Endothelial cell of umbilical vein (primary cell): ENCODE measurements at regions not wholly inside any gene's neighbourhood (a gene's known extent, or its start where the extent isn't known, plus 50 kb on each side); places are given as distances from the start of the nearest gene placed in this dataset.
"Not testable (repeated sequence)": the region's sequence is repeated elsewhere in the genome, so short reads cannot be mapped to it uniquely, and the experiment has no call there.

Experiments
- BruUV-seq: library from RNA; stranded (reverse); fragments of 400-500 nt; replicated peaks from 2 replicates; lab custom pipeline; 2021; lab: Mats Ljungman, UMichigan
- CTCF ChIA-PET: fragments of 300-600, 350-600 bp; sonication (Branson Sonifier 250); formaldehyde crosslinking; loops from one replicate; lab custom pipeline; 2021; ENCODE audit warnings: antibody characterized with exemption, inconsistent platforms; lab: Charles Lee
- POLR2A ChIA-PET: fragments of 300-600, 350-600 bp; sonication (Branson Sonifier 250); formaldehyde crosslinking; loops from one replicate; lab custom pipeline; 2021; ENCODE audit warnings: antibody characterized with exemption, inconsistent platforms; lab: Charles Lee
- DNase-seq: peaks from one replicate; pipeline ENCODE4 v3.0.0-alpha.2; 2011; ENCODE audit warnings: low read depth, low spot score
- FAIRE-seq: peaks from 2 replicates; lab custom pipeline; 2011; peaks lifted over from hg19 to GRCh38; lab: Jason Lieb, UNC
- H2AFZ ChIP-seq: 2 replicates; pipeline ENCODE4 v1.6.0; 2012; ENCODE audit warnings: low read depth, low read length, control low read depth, inconsistent platforms
- H3K27ac ChIP-seq: 2 replicates; pipeline ENCODE4 v1.5.1; 2011; ENCODE audit warnings: low read depth, mild to moderate bottlenecking, control low read depth, low read length, moderate library complexity; ENCODE audit not compliant: insufficient read depth
- H3K27me3 ChIP-seq, 2 experiments: 2 replicates each; pipeline versions ENCODE4 v1.6.0 to v1.6.1; 2011; ENCODE audit warnings: low read length in 2 of 2, mixed read lengths in 1 of 2; ENCODE audit not compliant: control insufficient read depth in 2 of 2, insufficient read depth in 2 of 2
- H3K36me3 ChIP-seq, 2 experiments: 2 replicates in 1 of 2; 3 replicates in 1 of 2; pipeline ENCODE4 v1.5.1; 2011; ENCODE audit warnings: low read length in 2 of 2, mild to moderate bottlenecking in 1 of 2, moderate library complexity in 1 of 2; ENCODE audit not compliant: control insufficient read depth in 2 of 2, insufficient read depth in 2 of 2; ENCODE audit errors: extremely low read depth in 1 of 2
- H3K4me1 ChIP-seq: 3 replicates; pipeline ENCODE4 v1.5.1; 2011; ENCODE audit warnings: mild to moderate bottlenecking, low read length; ENCODE audit not compliant: control insufficient read depth, insufficient read depth; ENCODE audit errors: extremely low read depth
- H3K4me2 ChIP-seq: 2 replicates; pipeline ENCODE4 v1.6.1; 2011; ENCODE audit warnings: low read length, control low read depth, mixed read lengths; ENCODE audit not compliant: insufficient read depth
- H3K4me3 ChIP-seq, 3 experiments: fragments of 200-600 bp in 1 of 3; sonication (generic), shearing (Covaris generic) in 1 of 3; replicated peaks in 1 of 3; 2 replicates each; pipeline ENCODE4 v1.5.1; 2011 to 2016; ENCODE audit warnings: control low read depth in 3 of 3, low read length in 3 of 3, mild to moderate bottlenecking in 2 of 3, inconsistent platforms in 1 of 3, low read depth in 1 of 3, moderate library complexity in 1 of 3; ENCODE audit not compliant: insufficient read depth in 1 of 3
- H3K79me2 ChIP-seq: 2 replicates; pipeline ENCODE4 v1.6.0; 2012; ENCODE audit warnings: low read length, inconsistent platforms; ENCODE audit not compliant: control insufficient read depth, insufficient read depth
- H3K9ac ChIP-seq: replicated peaks from 2 replicates; pipeline ENCODE3; 2011; ENCODE audit warnings: low read length, control low read depth; ENCODE audit not compliant: insufficient read depth; ENCODE audit errors: extremely low read depth
- H3K9me1 ChIP-seq: replicated peaks from 3 replicates; pipeline ENCODE4 v1.6.0; 2011; ENCODE audit warnings: mild to moderate bottlenecking, low read length; ENCODE audit not compliant: control insufficient read depth, insufficient read depth; ENCODE audit errors: extremely low read depth
- H3K9me3 ChIP-seq: replicated peaks from 2 replicates; pipeline ENCODE4 v1.5.1; 2012; ENCODE audit warnings: low read length, inconsistent platforms; ENCODE audit not compliant: control insufficient read depth, insufficient read depth
- H4K20me1 ChIP-seq: replicated peaks from 2 replicates; pipeline ENCODE3; 2011; ENCODE audit warnings: mild to moderate bottlenecking, low read length; ENCODE audit not compliant: control insufficient read depth, insufficient read depth; ENCODE audit errors: extremely low read depth
- CTCF ChIP-seq, 2 donors: IDR thresholded peaks; 1 replicate in 1 of 2; 2 replicates in 1 of 2; pipeline ENCODE4 v1.5.1; 2011; ENCODE audit warnings: low read length in 2 of 2, mild to moderate bottlenecking in 2 of 2, moderate library complexity in 2 of 2, control low read depth in 1 of 2, inconsistent platforms in 1 of 2, low read depth in 1 of 2; ENCODE audit not compliant: insufficient read depth in 1 of 2; ENCODE audit errors: extremely low read depth in 1 of 2
- GATA2 ChIP-seq: IDR thresholded peaks from 2 replicates; pipeline ENCODE4 v1.7.0; 2011; ENCODE audit warnings: low read depth, mild to moderate bottlenecking, moderate library complexity, mixed read lengths, low read length; ENCODE audit not compliant: insufficient read length, insufficient read depth
- JUN ChIP-seq: IDR thresholded peaks from 2 replicates; pipeline ENCODE4 v1.6.1; 2011; ENCODE audit warnings: borderline replicate concordance, low read depth; ENCODE audit not compliant: insufficient read length, insufficient read depth
- MAX ChIP-seq: IDR thresholded peaks from 2 replicates; pipeline ENCODE4 v1.6.1; 2011; ENCODE audit not compliant: insufficient read depth, insufficient read length
- dilution Hi-C: fragments of 300-500 bp; cut with MboI; formaldehyde crosslinking; loops from one replicate; pipeline ENCODE4 v1.15.0; 2019; ENCODE audit warnings: low sequenced_read_pairs; ENCODE audit not compliant: extremely low pct_ligation_motif_present
- intact Hi-C: fragments of 100-400 bp; cut with micrococcal nuclease; formaldehyde crosslinking; loops from one replicate; pipeline ENCODE4 v1.10.0; 2022

GRCh38 chr2:107751936-107752335 lies 74.8 kb upstream of the RGPD4 start:
- DNase-seq (no peak), FAIRE-seq (no peak)
- H3K9ac ChIP-seq = no peak overlapping the region
- BruUV-seq = no TSS peak
- no peaks in the 10 kb centered on the region for H3K36me3 ChIP-seq
- H3K4me3 ChIP-seq = no peak overlapping the region
- ChIA-PET CTCF (no interaction called here), POLR2A (no interaction called here)
- intact Hi-C loops = no loop called here
- dilution Hi-C loops = no loop called here
- no peaks in the 10 kb centered on the region for H3K9me1 ChIP-seq
- H3K27me3 ChIP-seq = no peaks in the 10 kb centered on the region
- peaks cover 3% of the 10 kb centered on the region for H3K9me3 ChIP-seq
- no peaks in the 10 kb centered on the region for H3K4me1 ChIP-seq
- H3K4me2 ChIP-seq = no peak overlapping the region
- H3K27ac ChIP-seq = no peak overlapping the region
- H2AFZ ChIP-seq = no peak overlapping the region
- no peaks in the 10 kb centered on the region for H3K79me2 ChIP-seq
- H4K20me1 ChIP-seq = no peaks in the 10 kb centered on the region
- no peak for TF ChIP-seq CTCF (IDR thresholded peaks at IDR 0.05; ENCODE audit: extremely low read depth in 1 of 2, insufficient read depth in 1 of 2, low read depth in 1 of 2, low read length in 2 of 2)
- TF ChIP-seq MAX = no peak
- no peak for TF ChIP-seq GATA2
- no peak for TF ChIP-seq JUN

- H3K4me2 ChIP-seq, H3K27ac ChIP-seq, FAIRE-seq, H3K79me2 ChIP-seq, intact Hi-C loops, DNase-seq, H3K4me1 ChIP-seq, H4K20me1 ChIP-seq, H3K9ac ChIP-seq, BruUV-seq, H3K4me3 ChIP-seq, H3K9me3 ChIP-seq, POLR2A ChIA-PET, dilution Hi-C loops, CTCF ChIA-PET, H3K36me3 ChIP-seq, H2AFZ ChIP-seq, H3K9me1 ChIP-seq, H3K27me3 ChIP-seq: not testable (repeated sequence)
Observed at GRCh38 chr2:107753806-107754205, 72.9 kb upstream of the RGPD4 start.
